ENCODE measurements at regions not wholly inside any gene's neighbourhood (a gene's known extent, or its start where the extent isn't known, plus 50 kb on each side); places are given as distances from the start of the nearest gene placed in this dataset.

DNA sequence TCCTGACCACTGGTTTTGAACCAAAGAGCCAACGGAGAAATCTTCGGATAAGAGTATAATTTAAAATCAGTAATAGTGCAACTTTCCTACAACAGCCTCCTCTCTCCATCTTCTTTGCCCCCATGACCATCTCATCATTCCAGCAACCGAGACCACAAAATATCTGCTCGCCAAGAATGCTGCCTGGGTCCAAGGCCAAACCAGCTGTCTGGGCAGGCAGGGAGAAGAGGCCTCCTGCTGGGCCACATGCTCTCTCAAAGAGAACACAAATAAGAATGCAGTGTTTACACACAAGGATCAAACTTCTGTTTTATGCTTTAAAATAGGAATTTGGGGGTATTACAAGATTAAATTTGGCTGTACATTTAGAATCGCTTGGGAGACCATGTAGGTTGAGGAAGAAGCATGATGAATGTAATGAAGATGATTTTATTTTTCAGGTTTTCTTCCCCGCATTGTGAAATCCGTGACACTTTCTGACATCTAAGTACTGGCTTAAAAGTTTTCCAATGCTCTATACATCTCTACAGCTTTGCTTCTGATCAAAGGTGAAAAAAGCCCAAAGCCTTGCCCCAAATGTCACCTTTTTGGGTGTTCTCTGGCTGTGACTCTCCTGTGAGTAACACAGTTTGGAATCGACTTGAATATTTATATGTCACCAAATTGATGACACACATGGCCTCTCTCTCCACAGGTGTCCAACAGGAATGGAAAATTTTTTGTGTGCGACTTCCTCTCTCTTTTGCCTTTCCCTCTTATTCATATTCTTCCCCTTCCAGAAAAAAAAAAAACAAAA lies 79.4 kb upstream of the PROKR2 start:
- TF ChIP-seq, protein P1, sequence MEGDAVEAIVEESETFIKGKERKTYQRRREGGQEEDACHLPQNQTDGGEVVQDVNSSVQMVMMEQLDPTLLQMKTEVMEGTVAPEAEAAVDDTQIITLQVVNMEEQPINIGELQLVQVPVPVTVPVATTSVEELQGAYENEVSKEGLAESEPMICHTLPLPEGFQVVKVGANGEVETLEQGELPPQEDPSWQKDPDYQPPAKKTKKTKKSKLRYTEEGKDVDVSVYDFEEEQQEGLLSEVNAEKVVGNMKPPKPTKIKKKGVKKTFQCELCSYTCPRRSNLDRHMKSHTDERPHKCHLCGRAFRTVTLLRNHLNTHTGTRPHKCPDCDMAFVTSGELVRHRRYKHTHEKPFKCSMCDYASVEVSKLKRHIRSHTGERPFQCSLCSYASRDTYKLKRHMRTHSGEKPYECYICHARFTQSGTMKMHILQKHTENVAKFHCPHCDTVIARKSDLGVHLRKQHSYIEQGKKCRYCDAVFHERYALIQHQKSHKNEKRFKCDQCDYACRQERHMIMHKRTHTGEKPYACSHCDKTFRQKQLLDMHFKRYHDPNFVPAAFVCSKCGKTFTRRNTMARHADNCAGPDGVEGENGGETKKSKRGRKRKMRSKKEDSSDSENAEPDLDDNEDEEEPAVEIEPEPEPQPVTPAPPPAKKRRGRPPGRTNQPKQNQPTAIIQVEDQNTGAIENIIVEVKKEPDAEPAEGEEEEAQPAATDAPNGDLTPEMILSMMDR (conservative IDR thresholded peaks at IDR 0.05 in 1 of 2, IDR thresholded peaks at IDR 0.05 in 1 of 2; ENCODE audit: extremely low read depth in 1 of 2, insufficient read depth in 1 of 2, low read depth in 1 of 2, low read length in 2 of 2), result no peak
- no peak for TF ChIP-seq EZH2 (IDR thresholded peaks at IDR 0.05; ENCODE audit: borderline replicate concordance, low read length)
